ENCODE measurements at regions not wholly inside any gene's neighbourhood (a gene's known extent, or its start where the extent isn't known, plus 50 kb on each side); places are given as distances from the start of the nearest gene placed in this dataset.

GRCh38 chr19:33872445-33873320 is 76.0 kb downstream of the KCTD15 start:
- H3K27ac ChIP-seq (ENCODE audit: low read length): no peak overlapping the region
- no TSS peak for BruUV-seq (replicated peaks)
- peaks cover 6% of the 10 kb centered on the region; the same call in 1 of the 2 replicates for H3K27me3 ChIP-seq (ENCODE audit: control insufficient read depth, insufficient read depth, low read length)
- intact Hi-C loops (cut with micrococcal nuclease; ENCODE audit: unreplicated experiment) (no loop called here), in situ Hi-C loops (cut with HindIII; ENCODE audit: low pct_unique_long_range_greater_than_20kb, low sequenced_read_pairs) (no loop called here)
- ChIA-PET CTCF (no interaction called here), POLR2A (no interaction called here)
- no peaks in the 10 kb centered on the region for H3K36me3 ChIP-seq (ENCODE audit: control insufficient read depth, insufficient read depth, low read length)
- H3K9me3 ChIP-seq (ENCODE audit: control insufficient read depth, insufficient read depth, low read depth, low read length): no peaks in the 10 kb centered on the region
- ATAC-seq (no peak), DNase-seq (ENCODE audit: low read depth, low spot score) (no peak)
- H3K4me1 ChIP-seq (ENCODE audit: control insufficient read depth, insufficient read depth, low read length): no peaks in the 10 kb centered on the region
- H3K4me3 ChIP-seq (ENCODE audit: low read depth in 2 of 2, low read length in 2 of 2): no peak overlapping the region
- no peak for TF ChIP-seq POLR2AphosphoS5 (IDR thresholded peaks at IDR 0.05; ENCODE audit: low read depth, low read length)
- TF ChIP-seq SIN3A (IDR thresholded peaks at IDR 0.05; ENCODE audit: borderline replicate concordance, insufficient read depth, low read depth, low read length): no peak
- no peak for TF ChIP-seq CTCF (IDR thresholded peaks at IDR 0.05)
- no peak for TF ChIP-seq TCF7L2 (IDR thresholded peaks at IDR 0.05; ENCODE audit: low read depth, low read length)

GRCh38 chr19:33875071-33875470 is 78.4 kb downstream of the KCTD15 start:
- Histone ChIP-seq H3K27me3 (ENCODE audit: control insufficient read depth, insufficient read depth, low read length) (peaks cover 6% of the 10 kb centered on the region; the same call in 1 of the 2 replicates), H3K4me3 (ENCODE audit: low read depth in 2 of 2, low read length in 2 of 2) (no peak overlapping the region), H3K4me1 (ENCODE audit: control insufficient read depth, insufficient read depth, low read length) (no peaks in the 10 kb centered on the region), H3K9me3 (ENCODE audit: control insufficient read depth, insufficient read depth, low read depth, low read length) (no peaks in the 10 kb centered on the region), H3K27ac (ENCODE audit: low read length) (no peak overlapping the region), H3K36me3 (ENCODE audit: control insufficient read depth, insufficient read depth, low read length) (no peaks in the 10 kb centered on the region)
- in situ Hi-C loops (cut with HindIII; ENCODE audit: low pct_unique_long_range_greater_than_20kb, low sequenced_read_pairs) (no loop called here), intact Hi-C loops (cut with micrococcal nuclease; ENCODE audit: unreplicated experiment) (no loop called here)
- TF ChIP-seq POLR2AphosphoS5 (IDR thresholded peaks at IDR 0.05; ENCODE audit: low read depth, low read length) (no peak), SIN3A (IDR thresholded peaks at IDR 0.05; ENCODE audit: borderline replicate concordance, insufficient read depth, low read depth, low read length) (no peak), REST (IDR thresholded peaks at IDR 0.05; ENCODE audit: insufficient read depth in 1 of 2, low read depth in 2 of 2, low read length in 1 of 2) (no peak), TCF7L2 (IDR thresholded peaks at IDR 0.05; ENCODE audit: low read depth, low read length) (no peak), CTCF (IDR thresholded peaks at IDR 0.05) (no peak)
- CTCF ChIA-PET: no interaction called here
- no peak for DNase-seq (ENCODE audit: low read depth, low spot score)
- ATAC-seq: no peak
- BruUV-seq (replicated peaks): no TSS peak
- POLR2A ChIA-PET: no interaction called here
